Activated B cell treated with CpG ODN at 0.5 μM for 24 hours (primary cell): ENCODE measurements at regions not wholly inside any gene's neighbourhood (a gene's known extent, or its start where the extent isn't known, plus 50 kb on each side); places are given as distances from the start of the nearest gene placed in this dataset.
"Not testable (repeated sequence)": the region's sequence is repeated elsewhere in the genome, so short reads cannot be mapped to it uniquely, and the experiment has no call there.

Experiments used
- ATAC-seq: fragments of 200-7000 bp; cut with Tn5 transposase; one replicate; pipeline ENCODE4 v1.10.0; 2021; ENCODE audit warnings: low read depth, mild to moderate bottlenecking, moderate library complexity
- CTCF ChIA-PET: fragments of 350-600 bp; sonication (Branson Sonifier 250); formaldehyde crosslinking; loops from one replicate; lab custom pipeline; 2021; ENCODE audit warnings: antibody characterized with exemption; lab: Charles Lee
- POLR2A ChIA-PET: fragments of 350-600 bp; sonication (Branson Sonifier 250); formaldehyde crosslinking; loops from one replicate; lab custom pipeline; 2021; ENCODE audit warnings: antibody characterized with exemption; lab: Charles Lee
- DNase-seq: peaks from one replicate; pipeline ENCODE4 v3.0.0; 2022
- H3K27ac Mint-ChIP-seq: one replicate; pipeline ENCODE4 v1.8.0; 2020; ENCODE audit warnings: mixed read lengths
- H3K27me3 Mint-ChIP-seq: one replicate; pipeline ENCODE4 v1.8.0; 2021; ENCODE audit warnings: mixed read lengths
- H3K36me3 Mint-ChIP-seq: one replicate; pipeline ENCODE4 v1.8.0; 2021; ENCODE audit warnings: low read depth, mixed read lengths
- H3K4me1 Mint-ChIP-seq: one replicate; pipeline ENCODE4 v1.8.0; 2021; ENCODE audit warnings: mixed read lengths
- H3K4me3 Mint-ChIP-seq: one replicate; pipeline ENCODE4 v1.8.0; 2020; ENCODE audit warnings: mild to moderate bottlenecking, mixed read lengths
- H3K9me3 Mint-ChIP-seq: one replicate; pipeline ENCODE4 v1.8.0; 2020; ENCODE audit warnings: mixed read lengths
- CTCF ChIP-seq: fragments of 200-600 bp; IDR thresholded peaks from one replicate; pipeline ENCODE4 v1.8.0; 2022; ENCODE audit warnings: antibody characterized with exemption, mild to moderate bottlenecking
- intact Hi-C: fragments of 100-400 bp; cut with micrococcal nuclease; formaldehyde crosslinking; loops from one replicate; pipeline ENCODE4 v1.15.1; 2024

- no peak for TF ChIP-seq CTCF
- Mint-ChIP-seq H3K36me3 (no peaks in the 10 kb centered on the region), H3K9me3 (peaks cover 3% of the 10 kb centered on the region), H3K4me1 (no peaks in the 10 kb centered on the region), H3K27ac (no peak overlapping the region), H3K27me3 (no peaks in the 10 kb centered on the region), H3K4me3 (no peak overlapping the region)
- intact Hi-C loops = no loop called here
- CTCF ChIA-PET = no interaction called here
- POLR2A ChIA-PET = no interaction called here
- ATAC-seq (no peak), DNase-seq (no peak)
These were observed 83.6 kb upstream of the CCDC39 start for GRCh38 chr3:180762866-180763265.

- no peaks in the 10 kb centered on the region for H3K27me3 Mint-ChIP-seq
- CTCF ChIA-PET = no interaction called here
- ATAC-seq (no peak), DNase-seq (no peak)
- H3K36me3 Mint-ChIP-seq = no peaks in the 10 kb centered on the region
- intact Hi-C loops = no loop called here
- H3K9me3 Mint-ChIP-seq = peaks cover 2% of the 10 kb centered on the region
- H3K4me3 Mint-ChIP-seq = no peak overlapping the region
- no peaks in the 10 kb centered on the region for H3K4me1 Mint-ChIP-seq
- TF ChIP-seq CTCF = no peak
- no peak overlapping the region for H3K27ac Mint-ChIP-seq
- POLR2A ChIA-PET = no interaction called here
These were observed 85.2 kb upstream of the CCDC39 start for GRCh38 chr3:180764481-180764880.

- H3K4me1 Mint-ChIP-seq = no peaks in the 10 kb centered on the region
- ChIA-PET CTCF (no interaction called here), POLR2A (no interaction called here)
- H3K4me3 Mint-ChIP-seq = no peak overlapping the region
- no peaks in the 10 kb centered on the region for H3K27me3 Mint-ChIP-seq
- H3K27ac Mint-ChIP-seq = no peak overlapping the region
- no peak for TF ChIP-seq CTCF
- ATAC-seq (no peak), DNase-seq (no peak)
- intact Hi-C loops = no loop called here
- no peaks in the 10 kb centered on the region for H3K36me3 Mint-ChIP-seq
- peaks cover 22% of the 10 kb centered on the region for H3K9me3 Mint-ChIP-seq
These were observed 91.3 kb upstream of the CCDC39 start for GRCh38 chr3:180770639-180771038.

- DNase-seq = no peak
- CTCF ChIA-PET = no interaction called here
- ATAC-seq = no peak
These were observed 97.1 kb upstream of the CCDC39 start for GRCh38 chr3:180776433-180776832.

GRCh38 chr3:180782195-180782984 lies 103.1 kb upstream of the CCDC39 start:
- Mint-ChIP-seq H3K36me3 (no peaks in the 10 kb centered on the region), H3K27me3 (no peaks in the 10 kb centered on the region), H3K27ac (no peak overlapping the region), H3K4me3 (no peak overlapping the region), H3K4me1 (no peaks in the 10 kb centered on the region), H3K9me3 (peaks cover 15% of the 10 kb centered on the region)
- ATAC-seq (no peak), DNase-seq (no peak)
- no peak for TF ChIP-seq CTCF
- ChIA-PET POLR2A (no interaction called here), CTCF (no interaction called here)
- intact Hi-C loops = no loop called here

More at GRCh38 chr3:180776433-180776832, 97.1 kb upstream of the CCDC39 start:
- Mint-ChIP-seq H3K27ac (no peak overlapping the region), H3K27me3 (no peaks in the 10 kb centered on the region), H3K36me3 (no peaks in the 10 kb centered on the region), H3K4me1 (no peaks in the 10 kb centered on the region), H3K4me3 (no peak overlapping the region), H3K9me3 (peaks cover 46% of the 10 kb centered on the region)
- intact Hi-C loops = no loop called here
- no peak for TF ChIP-seq CTCF
- POLR2A ChIA-PET = no interaction called here

- not testable (repeated sequence) for H3K4me1 Mint-ChIP-seq
These were observed 106.9 kb upstream of the CCDC39 start for GRCh38 chr3:180786227-180786626.

More at GRCh38 chr3:180786227-180786626, 106.9 kb upstream of the CCDC39 start:
- H3K4me3 Mint-ChIP-seq, ATAC-seq, H3K9me3 Mint-ChIP-seq, POLR2A ChIA-PET, H3K27ac Mint-ChIP-seq, intact Hi-C loops, H3K36me3 Mint-ChIP-seq, CTCF ChIA-PET, H3K27me3 Mint-ChIP-seq, DNase-seq: not testable (repeated sequence)
